Esophagus muscularis mucosa (tissue), 4 donors: ENCODE measurements at regions not wholly inside any gene's neighbourhood (a gene's known extent, or its start where the extent isn't known, plus 50 kb on each side); places are given as distances from the start of the nearest gene placed in this dataset.

Source experiments
- EP300 ChIP-seq: sonication (generic); formaldehyde crosslinking; IDR thresholded peaks from one replicate; pipeline ENCODE4 v1.6.1; 2017; ENCODE audit warnings: antibody characterized with exemption
- POLR2AphosphoS5 ChIP-seq, 2 donors: sonication (generic); formaldehyde crosslinking; IDR thresholded peaks; one replicate each; pipeline ENCODE4 v1.6.1; 2017; ENCODE audit warnings: antibody characterized with exemption in 2 of 2
- TF ChIP-seq, protein P1 (sequence below), 3 experiments: fragments of 200-600 bp in 2 of 3; fragments of 450-650 bp in 1 of 3; sonication (generic) in 2 of 3; IDR thresholded peaks; one replicate each; pipeline ENCODE4 v1.5.1; 2017 to 2019; ENCODE audit warnings: antibody characterized with exemption in 3 of 3, mild to moderate bottlenecking in 2 of 3, moderate library complexity in 1 of 3

DNA sequence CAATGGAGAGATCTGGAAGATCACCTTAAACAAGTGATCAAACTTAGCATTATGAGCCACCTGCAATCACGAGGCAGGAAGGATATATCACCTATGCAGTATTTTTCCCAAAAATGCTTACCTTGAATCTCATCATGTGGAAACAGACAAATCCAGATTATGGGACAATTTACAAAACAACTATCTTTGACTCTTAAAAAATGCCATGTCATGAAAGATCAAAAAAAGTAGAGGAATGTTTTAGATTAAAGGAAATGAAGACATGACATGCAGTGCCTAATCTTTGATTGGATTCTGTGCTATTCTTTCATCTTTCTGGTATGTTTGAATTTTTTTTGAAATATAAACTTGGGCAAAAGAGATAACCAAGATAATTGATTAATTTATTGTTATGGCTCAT lies 95.9 kb downstream of the KPNA2 start:
- TF ChIP-seq, protein P1, sequence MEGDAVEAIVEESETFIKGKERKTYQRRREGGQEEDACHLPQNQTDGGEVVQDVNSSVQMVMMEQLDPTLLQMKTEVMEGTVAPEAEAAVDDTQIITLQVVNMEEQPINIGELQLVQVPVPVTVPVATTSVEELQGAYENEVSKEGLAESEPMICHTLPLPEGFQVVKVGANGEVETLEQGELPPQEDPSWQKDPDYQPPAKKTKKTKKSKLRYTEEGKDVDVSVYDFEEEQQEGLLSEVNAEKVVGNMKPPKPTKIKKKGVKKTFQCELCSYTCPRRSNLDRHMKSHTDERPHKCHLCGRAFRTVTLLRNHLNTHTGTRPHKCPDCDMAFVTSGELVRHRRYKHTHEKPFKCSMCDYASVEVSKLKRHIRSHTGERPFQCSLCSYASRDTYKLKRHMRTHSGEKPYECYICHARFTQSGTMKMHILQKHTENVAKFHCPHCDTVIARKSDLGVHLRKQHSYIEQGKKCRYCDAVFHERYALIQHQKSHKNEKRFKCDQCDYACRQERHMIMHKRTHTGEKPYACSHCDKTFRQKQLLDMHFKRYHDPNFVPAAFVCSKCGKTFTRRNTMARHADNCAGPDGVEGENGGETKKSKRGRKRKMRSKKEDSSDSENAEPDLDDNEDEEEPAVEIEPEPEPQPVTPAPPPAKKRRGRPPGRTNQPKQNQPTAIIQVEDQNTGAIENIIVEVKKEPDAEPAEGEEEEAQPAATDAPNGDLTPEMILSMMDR (IDR thresholded peaks at IDR 0.05) = no peak
- TF ChIP-seq POLR2AphosphoS5 (IDR thresholded peaks at IDR 0.05) (no peak), EP300 (no peak)
